GM23248 (cell line): ENCODE measurements at regions not wholly inside any gene's neighbourhood (a gene's known extent, or its start where the extent isn't known, plus 50 kb on each side); places are given as distances from the start of the nearest gene placed in this dataset.

ENCODE experiments used
- DNase-seq: peaks from one replicate; pipeline ENCODE4 v3.0.0-alpha.2; 2015
- H2AFZ ChIP-seq: fragments of 200-600 bp; sonication (generic); 2 replicates; pipeline ENCODE4 v1.6.1; 2016; ENCODE audit warnings: antibody characterized with exemption
- H3F3A ChIP-seq: fragments of 200-600 bp; sonication (generic); 2 replicates; pipeline ENCODE4 v1.6.1; 2016; ENCODE audit warnings: mild to moderate bottlenecking, antibody characterized with exemption, mixed run types; ENCODE audit not compliant: insufficient read depth
- H3K27ac ChIP-seq: fragments of 200-600 bp; sonication (generic); 2 replicates; pipeline ENCODE4 v1.5.1; 2016; ENCODE audit warnings: mild to moderate bottlenecking
- H3K27me3 ChIP-seq: fragments of 200-600 bp; sonication (generic); replicated peaks from 2 replicates; pipeline ENCODE4 v1.6.1; 2016; ENCODE audit warnings: mild to moderate bottlenecking; ENCODE audit not compliant: insufficient read depth
- H3K36me3 ChIP-seq: fragments of 200-600 bp; sonication (generic); 2 replicates; pipeline ENCODE4 v1.6.1; 2016; ENCODE audit warnings: low read depth, mild to moderate bottlenecking
- H3K4me1 ChIP-seq: fragments of 200-600 bp; sonication (generic); 2 replicates; pipeline ENCODE4 v1.6.1; 2016; ENCODE audit warnings: mild to moderate bottlenecking; ENCODE audit not compliant: insufficient read depth
- H3K4me2 ChIP-seq: fragments of 200-600 bp; sonication (generic); one replicate; pipeline ENCODE4 v1.6.1; 2016; ENCODE audit warnings: mild to moderate bottlenecking; ENCODE audit not compliant: unreplicated experiment
- H3K4me3 ChIP-seq: fragments of 200-600 bp; sonication (generic); 2 replicates; pipeline ENCODE4 v1.5.1; 2016; ENCODE audit warnings: mild to moderate bottlenecking
- H3K79me2 ChIP-seq: fragments of 200-600 bp; sonication (generic); 2 replicates; pipeline ENCODE4 v1.6.1; 2016; ENCODE audit warnings: mild to moderate bottlenecking; ENCODE audit not compliant: insufficient read depth
- H3K9ac ChIP-seq: fragments of 200-600 bp; sonication (generic); 2 replicates; pipeline ENCODE4 v1.6.1; 2016; ENCODE audit warnings: mild to moderate bottlenecking
- H3K9me2 ChIP-seq: fragments of 200-600 bp; sonication (generic); 2 replicates; pipeline ENCODE4 v1.6.1; 2016; ENCODE audit warnings: mixed run types, mild to moderate bottlenecking, moderate library complexity; ENCODE audit not compliant: insufficient read depth
- H3K9me3 ChIP-seq: fragments of 200-600 bp; sonication (generic); one replicate; pipeline ENCODE4 v1.6.1; 2017; ENCODE audit warnings: low read depth
- H4K20me1 ChIP-seq: fragments of 200-600 bp; sonication (generic); 2 replicates; pipeline ENCODE4 v1.6.0; 2016; ENCODE audit not compliant: insufficient read depth
- EZH2 ChIP-seq: fragments of 200-600 bp; sonication (generic); IDR thresholded peaks from 2 replicates; pipeline ENCODE4 v1.6.1; 2018; ENCODE audit warnings: antibody characterized with exemption, mild to moderate bottlenecking; ENCODE audit not compliant: insufficient read depth, poor library complexity, severe bottlenecking
- EZH2phosphoT487 ChIP-seq: fragments of 200-600 bp; sonication (generic); IDR thresholded peaks from 2 replicates; pipeline ENCODE4 v1.6.1; 2018; ENCODE audit warnings: antibody characterized with exemption, moderate library complexity, mild to moderate bottlenecking, low read depth; ENCODE audit not compliant: insufficient read depth
- WGBS, 2 experiments: methylation state at CpG; one replicate each; pipeline ENCODE4 v1.1.6; 2015 to 2017; ENCODE audit warnings: low lambda C conversion rate in 2 of 2, low coverage in 1 of 2; ENCODE audit errors: missing lambda C conversion rate in 2 of 2; 5-methylcytosine and 5-hydroxymethylcytosine counted together
- in situ Hi-C: fragments of 300-500 bp; cut with MboI; formaldehyde crosslinking; loops from 2 replicates; pipeline ENCODE4 v1.15.0; 2020

GRCh38 chr2:34179511-34179910, 580.4 kb upstream of the FAM98A start:
- WGBS, 2 experiments = 13% methylated on average over 3 of the region's 3 CpGs
- no peaks in the 10 kb centered on the region for H3K79me2 ChIP-seq
- no peaks in the 10 kb centered on the region for H3F3A ChIP-seq
- no peak overlapping the region for H3K9ac ChIP-seq
- no peaks in the 10 kb centered on the region for H3K9me3 ChIP-seq
- no peak for DNase-seq
- no peaks in the 10 kb centered on the region for H3K36me3 ChIP-seq
- TF ChIP-seq EZH2 (no peak), EZH2phosphoT487 (no peak)
- no peaks in the 10 kb centered on the region for H4K20me1 ChIP-seq
- H3K4me3 ChIP-seq = no peak overlapping the region
- no peaks in the 10 kb centered on the region for H3K4me1 ChIP-seq
- no peaks in the 10 kb centered on the region for H3K9me2 ChIP-seq
- in situ Hi-C loops = no loop called here
- no peak overlapping the region for H3K4me2 ChIP-seq
- no peak overlapping the region for H3K27ac ChIP-seq
- no peak overlapping the region for H2AFZ ChIP-seq
- H3K27me3 ChIP-seq = no peaks in the 10 kb centered on the region

GRCh38 chr2:34178482-34178881, 579.4 kb upstream of the FAM98A start:
- Histone ChIP-seq H3K27ac (no peak overlapping the region), H3K9me3 (no peaks in the 10 kb centered on the region), H2AFZ (no peak overlapping the region), H3K27me3 (no peaks in the 10 kb centered on the region), H3F3A (no peaks in the 10 kb centered on the region), H3K9me2 (no peaks in the 10 kb centered on the region), H3K9ac (no peak overlapping the region), H3K4me3 (no peak overlapping the region), H3K4me2 (no peak overlapping the region), H4K20me1 (no peaks in the 10 kb centered on the region), H3K4me1 (no peaks in the 10 kb centered on the region), H3K79me2 (no peaks in the 10 kb centered on the region), H3K36me3 (no peaks in the 10 kb centered on the region)
- DNase-seq = no peak
- in situ Hi-C loops = no loop called here
- TF ChIP-seq EZH2 (no peak), EZH2phosphoT487 (no peak)

GRCh38 chr2:34176693-34177092, 577.6 kb upstream of the FAM98A start:
- H2AFZ ChIP-seq = no peak overlapping the region
- H3K79me2 ChIP-seq = no peaks in the 10 kb centered on the region
- no peak overlapping the region for H3K4me3 ChIP-seq
- H3K27ac ChIP-seq = no peak overlapping the region
- no peaks in the 10 kb centered on the region for H3K27me3 ChIP-seq
- H4K20me1 ChIP-seq = no peaks in the 10 kb centered on the region
- H3K9ac ChIP-seq = no peak overlapping the region
- no peak for DNase-seq
- no peaks in the 10 kb centered on the region for H3K36me3 ChIP-seq
- no peak overlapping the region for H3K4me2 ChIP-seq
- no peaks in the 10 kb centered on the region for H3F3A ChIP-seq
- no peaks in the 10 kb centered on the region for H3K9me2 ChIP-seq
- H3K9me3 ChIP-seq = no peaks in the 10 kb centered on the region
- in situ Hi-C loops = no loop called here
- no peaks in the 10 kb centered on the region for H3K4me1 ChIP-seq
- TF ChIP-seq EZH2 (no peak), EZH2phosphoT487 (no peak)

- no peaks in the 10 kb centered on the region for H3K9me3 ChIP-seq
- 22 to 23% methylated on average over 2 of the region's 2 CpGs for WGBS, 2 experiments
Measured at GRCh38 chr2:34174506-34174905, 575.4 kb upstream of the FAM98A start.

GRCh38 chr2:34162231-34162630, 563.1 kb upstream of the FAM98A start:
- H3K4me1 ChIP-seq = no peaks in the 10 kb centered on the region
- H3K4me3 ChIP-seq = no peak overlapping the region
- TF ChIP-seq EZH2 = no peak
- TF ChIP-seq EZH2phosphoT487 = no peak
- no peak overlapping the region for H2AFZ ChIP-seq
- in situ Hi-C loops = no loop called here
- no peaks in the 10 kb centered on the region for H4K20me1 ChIP-seq
- no peaks in the 10 kb centered on the region for H3K9me3 ChIP-seq
- 49 to 50% methylated on average over 4 of the region's 4 CpGs for WGBS, 2 experiments
- no peaks in the 10 kb centered on the region for H3K36me3 ChIP-seq
- H3K27me3 ChIP-seq = no peaks in the 10 kb centered on the region
- no peak overlapping the region for H3K27ac ChIP-seq
- H3F3A ChIP-seq = no peaks in the 10 kb centered on the region
- no peaks in the 10 kb centered on the region for H3K9me2 ChIP-seq
- DNase-seq = no peak
- H3K9ac ChIP-seq = no peak overlapping the region
- no peaks in the 10 kb centered on the region for H3K79me2 ChIP-seq
- H3K4me2 ChIP-seq = no peak overlapping the region

More at GRCh38 chr2:34174506-34174905, 575.4 kb upstream of the FAM98A start:
- Histone ChIP-seq H3K4me3 (no peak overlapping the region), H3F3A (no peaks in the 10 kb centered on the region), H3K9ac (no peak overlapping the region), H3K27me3 (no peaks in the 10 kb centered on the region), H3K4me2 (no peak overlapping the region), H3K9me2 (no peaks in the 10 kb centered on the region), H3K4me1 (no peaks in the 10 kb centered on the region), H4K20me1 (no peaks in the 10 kb centered on the region), H3K79me2 (no peaks in the 10 kb centered on the region), H3K27ac (no peak overlapping the region), H3K36me3 (no peaks in the 10 kb centered on the region), H2AFZ (no peak overlapping the region)
- no peak for DNase-seq
- in situ Hi-C loops = no loop called here
- TF ChIP-seq EZH2phosphoT487 = no peak
- no peak for TF ChIP-seq EZH2
